ENCODE measurements at regions not wholly inside any gene's neighbourhood (a gene's known extent, or its start where the extent isn't known, plus 50 kb on each side); places are given as distances from the start of the nearest gene placed in this dataset.

DNA sequence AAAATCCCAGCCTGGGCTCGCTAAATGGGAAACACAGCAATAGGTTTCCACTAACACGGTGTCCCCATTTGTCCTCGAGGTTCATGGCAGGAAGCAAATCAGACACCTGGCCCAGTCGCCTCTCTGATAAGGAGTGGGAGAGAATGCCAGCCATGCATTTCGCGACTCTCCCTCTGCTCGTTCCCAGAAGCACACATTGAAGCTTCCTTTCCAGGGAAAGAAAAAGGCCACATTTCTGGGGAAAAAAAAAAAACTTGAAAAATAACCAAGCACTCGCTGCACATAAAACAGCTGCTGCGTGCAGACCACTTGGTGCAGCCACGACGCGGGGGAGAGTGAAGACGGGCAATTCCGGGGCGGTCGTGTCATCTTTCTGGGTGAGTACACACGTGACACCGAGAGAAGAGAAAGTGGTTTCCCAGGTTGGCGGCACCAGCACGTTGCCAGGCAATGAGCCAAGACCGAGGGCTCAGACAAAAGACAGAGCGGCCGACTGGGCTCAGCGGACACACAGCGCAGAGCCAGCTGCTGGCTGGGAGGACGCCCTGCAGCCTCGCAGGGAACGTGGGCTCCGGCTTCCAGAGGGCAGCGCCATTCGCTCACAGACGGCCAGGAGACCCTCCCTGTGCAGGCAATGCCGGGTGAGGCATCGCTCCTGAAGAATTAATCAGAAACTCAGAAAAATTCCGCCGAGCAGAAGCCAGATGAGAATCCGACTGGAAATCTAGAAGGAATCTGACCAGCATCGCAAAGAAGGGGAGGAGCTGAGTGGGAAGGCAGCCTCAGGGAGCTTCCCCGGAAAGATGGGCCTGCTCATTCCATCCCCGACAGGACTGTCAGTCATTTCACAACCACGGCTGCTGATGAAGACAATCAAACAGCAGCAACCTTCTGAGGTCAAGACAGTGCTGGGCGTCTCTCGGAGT lies 83.2 kb upstream of the IRS2 start:
- TF ChIP-seq POLR2AphosphoS5 (IDR thresholded peaks at IDR 0.05) (peak in 1 of 3 donors; percentile 54), POLR2A (IDR thresholded peaks at IDR 0.05) (no peak), EP300 (IDR thresholded peaks at IDR 0.05) (no peak)
- TF ChIP-seq, protein P1, sequence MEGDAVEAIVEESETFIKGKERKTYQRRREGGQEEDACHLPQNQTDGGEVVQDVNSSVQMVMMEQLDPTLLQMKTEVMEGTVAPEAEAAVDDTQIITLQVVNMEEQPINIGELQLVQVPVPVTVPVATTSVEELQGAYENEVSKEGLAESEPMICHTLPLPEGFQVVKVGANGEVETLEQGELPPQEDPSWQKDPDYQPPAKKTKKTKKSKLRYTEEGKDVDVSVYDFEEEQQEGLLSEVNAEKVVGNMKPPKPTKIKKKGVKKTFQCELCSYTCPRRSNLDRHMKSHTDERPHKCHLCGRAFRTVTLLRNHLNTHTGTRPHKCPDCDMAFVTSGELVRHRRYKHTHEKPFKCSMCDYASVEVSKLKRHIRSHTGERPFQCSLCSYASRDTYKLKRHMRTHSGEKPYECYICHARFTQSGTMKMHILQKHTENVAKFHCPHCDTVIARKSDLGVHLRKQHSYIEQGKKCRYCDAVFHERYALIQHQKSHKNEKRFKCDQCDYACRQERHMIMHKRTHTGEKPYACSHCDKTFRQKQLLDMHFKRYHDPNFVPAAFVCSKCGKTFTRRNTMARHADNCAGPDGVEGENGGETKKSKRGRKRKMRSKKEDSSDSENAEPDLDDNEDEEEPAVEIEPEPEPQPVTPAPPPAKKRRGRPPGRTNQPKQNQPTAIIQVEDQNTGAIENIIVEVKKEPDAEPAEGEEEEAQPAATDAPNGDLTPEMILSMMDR (IDR thresholded peaks at IDR 0.05) = peak in 2 of 7 experiments; percentile 16 to 25
